ENCODE measurements at regions not wholly inside any gene's neighbourhood (a gene's known extent, or its start where the extent isn't known, plus 50 kb on each side); places are given as distances from the start of the nearest gene placed in this dataset.

GRCh38 chr13:31853643-31854326, 114.5 kb downstream of the RXFP2 start:
- DNase-seq, result no peak

- DNase-seq, result peak in 6 of 56 donors; percentile 3 to 22 (median 10)
These were observed 120.2 kb downstream of the RXFP2 start for GRCh38 chr13:31859571-31859970.

GRCh38 chr13:31860002-31860401, 120.7 kb downstream of the RXFP2 start:
- peak in 46 of 56 donors; percentile 1 to 76 (median 22) for DNase-seq

- DNase-seq, result no peak
These were observed 123.5 kb downstream of the RXFP2 start for GRCh38 chr13:31862828-31863227.

GRCh38 chr13:31864307-31864706, 125.0 kb downstream of the RXFP2 start:
- DNase-seq, result no peak

GRCh38 chr13:31866099-31866498, 126.8 kb downstream of the RXFP2 start:
- DNase-seq, result no peak

- DNase-seq, result no peak
These were observed 128.4 kb downstream of the RXFP2 start for GRCh38 chr13:31867709-31868108.

GRCh38 chr13:31869582-31869981, 130.3 kb downstream of the RXFP2 start:
- DNase-seq, result no peak

- DNase-seq, result no peak
These were observed 131.2 kb downstream of the RXFP2 start for GRCh38 chr13:31870511-31870910.

GRCh38 chr13:31873145-31873544, 133.8 kb downstream of the RXFP2 start:
- DNase-seq, result no peak

GRCh38 chr13:31875134-31875533, 135.8 kb downstream of the RXFP2 start:
- no peak for DNase-seq

GRCh38 chr13:31878052-31878451, 138.7 kb downstream of the RXFP2 start:
- no peak for DNase-seq

- DNase-seq, result no peak
These were observed 139.2 kb downstream of the RXFP2 start for GRCh38 chr13:31878495-31878894.

GRCh38 chr13:31878955-31879354, 139.6 kb downstream of the RXFP2 start:
- DNase-seq, result no peak

- DNase-seq, result no peak
These were observed 141.6 kb downstream of the RXFP2 start for GRCh38 chr13:31880851-31881494.

GRCh38 chr13:31881495-31881882, 142.2 kb downstream of the RXFP2 start:
- DNase-seq, result no peak

GRCh38 chr13:31882794-31883193, 143.5 kb downstream of the RXFP2 start:
- DNase-seq, result no peak

- DNase-seq, result no peak
These were observed 145.2 kb downstream of the RXFP2 start for GRCh38 chr13:31884556-31884955.

GRCh38 chr13:31885994-31886393, 145.6 kb upstream of the FRY start:
- no peak for DNase-seq

GRCh38 chr13:31887286-31887685, 144.3 kb upstream of the FRY start:
- no peak for DNase-seq

GRCh38 chr13:31890946-31891345, 140.6 kb upstream of the FRY start:
- no peak for DNase-seq

GRCh38 chr13:31891472-31891871, 140.1 kb upstream of the FRY start:
- DNase-seq, result no peak

- no peak for DNase-seq
These were observed 136.6 kb upstream of the FRY start for GRCh38 chr13:31894931-31895330.

All from nucleus accumbens (tissue), 56 donors.